Stimulated activated CD8-positive, alpha-beta memory T cell treated with anti-CD3 and anti-CD28 coated beads, Interleukin-12 subunit alpha, Interleukin-12 subunit beta, amount 100 ng/mL, for 1 hour (primary cell): ENCODE measurements at regions not wholly inside any gene's neighbourhood (a gene's known extent, or its start where the extent isn't known, plus 50 kb on each side); places are given as distances from the start of the nearest gene placed in this dataset.

Experiments
- DNase-seq: peaks from one replicate; pipeline ENCODE4 v3.0.0-alpha.2; 2020; ENCODE audit warnings: low read depth

GRCh38 chr5:167709625-167710024 lies 581.8 kb upstream of the WWC1 start:
- no peak for DNase-seq

- DNase-seq: no peak
Measured at GRCh38 chr5:167710444-167711073, 580.9 kb upstream of the WWC1 start.

- no peak for DNase-seq
Measured at GRCh38 chr5:167712986-167713585, 578.4 kb upstream of the WWC1 start.

- no peak for DNase-seq
Measured at GRCh38 chr5:167713896-167714295, 577.5 kb upstream of the WWC1 start.

- DNase-seq: no peak
Measured at GRCh38 chr5:167716126-167716775, 575.2 kb upstream of the WWC1 start.

- no peak for DNase-seq
Measured at GRCh38 chr5:167720259-167720658, 571.2 kb upstream of the WWC1 start.

GRCh38 chr5:167720676-167721260 lies 570.7 kb upstream of the WWC1 start:
- no peak for DNase-seq

GRCh38 chr5:167721926-167722440 lies 569.5 kb upstream of the WWC1 start:
- no peak for DNase-seq

- DNase-seq: peak; percentile 23
Measured at GRCh38 chr5:167723254-167723871, 568.1 kb upstream of the WWC1 start.

GRCh38 chr5:167725264-167725663 lies 566.2 kb upstream of the WWC1 start:
- no peak for DNase-seq

- no peak for DNase-seq
Measured at GRCh38 chr5:167725741-167726140, 565.7 kb upstream of the WWC1 start.

GRCh38 chr5:167726642-167727041 lies 564.8 kb upstream of the WWC1 start:
- DNase-seq: no peak

GRCh38 chr5:167730121-167730520 lies 561.3 kb upstream of the WWC1 start:
- no peak for DNase-seq

- DNase-seq: no peak
Measured at GRCh38 chr5:167730656-167731055, 560.8 kb upstream of the WWC1 start.

- DNase-seq: no peak
Measured at GRCh38 chr5:167731951-167732350, 559.5 kb upstream of the WWC1 start.

- DNase-seq: no peak
Measured at GRCh38 chr5:167732499-167732898, 558.9 kb upstream of the WWC1 start.

GRCh38 chr5:167736992-167737391 lies 554.5 kb upstream of the WWC1 start:
- no peak for DNase-seq

GRCh38 chr5:167743695-167744464 lies 547.6 kb upstream of the WWC1 start:
- no peak for DNase-seq

- DNase-seq: no peak
Measured at GRCh38 chr5:167745868-167746267, 545.6 kb upstream of the WWC1 start.

- DNase-seq: no peak
Measured at GRCh38 chr5:167750586-167750985, 540.9 kb upstream of the WWC1 start.

- no peak for DNase-seq
Measured at GRCh38 chr5:167752936-167753335, 538.5 kb upstream of the WWC1 start.
